Smooth muscle cell (in vitro differentiated cells): ENCODE measurements at regions not wholly inside any gene's neighbourhood (a gene's known extent, or its start where the extent isn't known, plus 50 kb on each side); places are given as distances from the start of the nearest gene placed in this dataset.

ENCODE experiments used
- DNase-seq: peaks from one replicate; lab custom pipeline; 2025; ENCODE audit not compliant: unreplicated experiment; lab: John Stamatoyannopoulos, UW
- H2AFZ ChIP-seq: fragments of 200-600 bp; sonication (generic); 2 replicates; pipeline ENCODE4 v1.6.0; 2016; ENCODE audit warnings: antibody characterized with exemption, low read depth, mild to moderate bottlenecking
- H3F3A ChIP-seq: fragments of 200-600 bp; sonication (generic); 2 replicates; pipeline ENCODE4 v1.6.0; 2017; ENCODE audit warnings: antibody characterized with exemption, low read depth
- H3K27ac ChIP-seq: fragments of 200-600 bp; sonication (generic); 2 replicates; pipeline ENCODE4 v1.5.1; 2016; ENCODE audit warnings: low read depth, mild to moderate bottlenecking
- H3K27me3 ChIP-seq: fragments of 200-600 bp; sonication (generic); 2 replicates; pipeline ENCODE4 v1.6.1; 2016; ENCODE audit warnings: low read depth, mild to moderate bottlenecking
- H3K36me3 ChIP-seq: fragments of 200-600 bp; sonication (generic); 2 replicates; pipeline ENCODE4 v1.5.1; 2016; ENCODE audit warnings: low read depth
- H3K4me1 ChIP-seq: fragments of 200-600 bp; sonication (generic); 2 replicates; pipeline ENCODE4 v1.5.1; 2016; ENCODE audit warnings: low read depth
- H3K4me2 ChIP-seq: fragments of 200-600 bp; sonication (generic); 2 replicates; pipeline ENCODE4 v1.6.0; 2016; ENCODE audit warnings: mild to moderate bottlenecking
- H3K4me3 ChIP-seq: fragments of 200-600 bp; sonication (generic); 2 replicates; pipeline ENCODE4 v1.5.1; 2016; ENCODE audit warnings: mild to moderate bottlenecking
- H3K79me2 ChIP-seq: fragments of 200-600 bp; sonication (generic); 2 replicates; pipeline ENCODE4 v1.6.0; 2016; ENCODE audit warnings: low read depth, mild to moderate bottlenecking
- H3K9ac ChIP-seq: fragments of 200-600 bp; sonication (generic); 2 replicates; pipeline ENCODE4 v1.6.0; 2016; ENCODE audit warnings: low read depth
- H3K9me3 ChIP-seq: fragments of 200-600 bp; sonication (generic); replicated peaks from 2 replicates; pipeline ENCODE4 v1.5.1; 2016; ENCODE audit warnings: low read depth
- H4K20me1 ChIP-seq: fragments of 200-600 bp; sonication (generic); 2 replicates; pipeline ENCODE4 v1.6.0; 2016; ENCODE audit warnings: low read depth
- CTCF ChIP-seq: fragments of 200-600 bp; sonication (generic); IDR thresholded peaks from 2 replicates; pipeline ENCODE4 v1.5.1; 2017; ENCODE audit warnings: borderline replicate concordance, mild to moderate bottlenecking, antibody characterized with exemption; ENCODE audit not compliant: insufficient read depth, poor library complexity, severe bottlenecking
- WGBS: methylation state at CpG from one replicate; pipeline ENCODE4 v1.1.7; 2016; ENCODE audit warnings: low lambda C conversion rate; 5-methylcytosine and 5-hydroxymethylcytosine counted together

DNA sequence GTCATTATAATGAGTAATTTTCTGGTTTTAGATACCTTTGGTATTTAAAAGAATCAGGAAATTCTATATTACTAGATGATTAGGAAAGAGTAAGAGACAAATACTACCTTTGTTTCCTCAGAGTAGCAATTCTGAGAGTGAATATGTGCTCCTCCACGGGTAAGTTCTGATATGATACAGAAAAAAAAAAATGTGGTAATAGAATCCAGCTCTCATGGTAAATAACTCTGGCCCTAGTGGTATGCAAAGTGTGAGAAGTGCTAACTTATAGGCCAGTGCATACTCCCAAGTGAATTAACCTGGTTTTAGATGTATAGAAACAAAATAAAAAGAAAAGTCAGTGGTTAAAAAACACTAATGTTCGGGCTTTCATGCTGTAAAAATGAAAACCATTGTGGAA, 512.6 kb upstream of the SEMA3D start:
- WGBS: 88% methylated on average over 2 of the region's 2 CpGs
- Histone ChIP-seq H3K9me3 (no peaks in the 10 kb centered on the region), H3K27ac (no peak overlapping the region), H3K4me2 (no peak overlapping the region), H3K79me2 (no peaks in the 10 kb centered on the region), H3K9ac (no peak overlapping the region), H3K27me3 (no peaks in the 10 kb centered on the region), H3K36me3 (no peaks in the 10 kb centered on the region), H3K4me1 (no peaks in the 10 kb centered on the region), H3K4me3 (no peak overlapping the region), H4K20me1 (no peaks in the 10 kb centered on the region), H3F3A (no peaks in the 10 kb centered on the region), H2AFZ (no peak overlapping the region)
- no peak for DNase-seq
- TF ChIP-seq CTCF: no peak

DNA sequence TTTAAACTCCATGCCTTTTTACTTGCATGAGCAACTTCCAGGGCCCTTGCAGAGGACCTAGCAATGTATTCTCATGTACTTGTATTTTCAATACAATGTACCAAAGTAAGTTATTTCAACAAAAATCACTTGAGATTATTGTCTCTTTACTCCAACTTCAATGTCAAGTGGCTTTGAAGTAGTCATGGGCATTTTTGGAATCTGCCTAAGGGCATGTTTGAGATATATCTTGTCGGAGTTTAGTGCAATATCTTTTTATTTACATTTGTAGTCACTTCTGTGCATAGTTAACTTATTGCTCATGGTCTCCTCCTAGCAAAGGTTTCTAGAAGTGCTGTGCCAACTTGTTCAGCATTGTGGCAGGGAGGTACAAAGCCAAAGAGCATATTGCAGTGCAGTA, 508.7 kb upstream of the SEMA3D start:
- H3K27ac ChIP-seq: peak overlapping the region; percentile 29
- TF ChIP-seq CTCF: no peak
- H3K9ac ChIP-seq: no peak overlapping the region
- no peaks in the 10 kb centered on the region for H3K79me2 ChIP-seq
- 7% methylated on average over 1 of the region's 1 CpG for WGBS
- no peaks in the 10 kb centered on the region for H3F3A ChIP-seq
- no peaks in the 10 kb centered on the region for H3K27me3 ChIP-seq
- H3K36me3 ChIP-seq: no peaks in the 10 kb centered on the region
- no peak for DNase-seq
- H2AFZ ChIP-seq: no peak overlapping the region
- H3K4me1 ChIP-seq: no peaks in the 10 kb centered on the region
- no peaks in the 10 kb centered on the region for H3K9me3 ChIP-seq
- no peak overlapping the region for H3K4me3 ChIP-seq
- H3K4me2 ChIP-seq: no peak overlapping the region
- no peaks in the 10 kb centered on the region for H4K20me1 ChIP-seq

GRCh38 chr7:85695041-85695440, 508.2 kb upstream of the SEMA3D start:
- H3K9me3 ChIP-seq: no peaks in the 10 kb centered on the region
- H3F3A ChIP-seq: no peaks in the 10 kb centered on the region
- H3K27me3 ChIP-seq: no peaks in the 10 kb centered on the region
- no peaks in the 10 kb centered on the region for H3K79me2 ChIP-seq
- no peak overlapping the region for H2AFZ ChIP-seq
- no peaks in the 10 kb centered on the region for H3K4me1 ChIP-seq
- H3K4me2 ChIP-seq: no peak overlapping the region
- no peak for DNase-seq
- no peaks in the 10 kb centered on the region for H3K36me3 ChIP-seq
- H3K4me3 ChIP-seq: no peak overlapping the region
- H3K9ac ChIP-seq: no peak overlapping the region
- no peak overlapping the region for H3K27ac ChIP-seq
- TF ChIP-seq CTCF: no peak
- H4K20me1 ChIP-seq: no peaks in the 10 kb centered on the region

GRCh38 chr7:85693326-85693725, 506.5 kb upstream of the SEMA3D start:
- H4K20me1 ChIP-seq: no peaks in the 10 kb centered on the region
- H3K36me3 ChIP-seq: no peaks in the 10 kb centered on the region
- H3K27me3 ChIP-seq: no peaks in the 10 kb centered on the region
- no peak for TF ChIP-seq CTCF
- H3K79me2 ChIP-seq: no peaks in the 10 kb centered on the region
- no peak overlapping the region for H2AFZ ChIP-seq
- H3F3A ChIP-seq: no peaks in the 10 kb centered on the region
- H3K9me3 ChIP-seq: no peaks in the 10 kb centered on the region
- no peak for DNase-seq
- no peak overlapping the region for H3K4me2 ChIP-seq
- no peaks in the 10 kb centered on the region for H3K4me1 ChIP-seq
- no peak overlapping the region for H3K9ac ChIP-seq
- no peak overlapping the region for H3K27ac ChIP-seq
- no peak overlapping the region for H3K4me3 ChIP-seq
- WGBS: 95% methylated on average over 2 of the region's 2 CpGs
